ENCODE measurements at regions not wholly inside any gene's neighbourhood (a gene's known extent, or its start where the extent isn't known, plus 50 kb on each side); places are given as distances from the start of the nearest gene placed in this dataset.

DNA sequence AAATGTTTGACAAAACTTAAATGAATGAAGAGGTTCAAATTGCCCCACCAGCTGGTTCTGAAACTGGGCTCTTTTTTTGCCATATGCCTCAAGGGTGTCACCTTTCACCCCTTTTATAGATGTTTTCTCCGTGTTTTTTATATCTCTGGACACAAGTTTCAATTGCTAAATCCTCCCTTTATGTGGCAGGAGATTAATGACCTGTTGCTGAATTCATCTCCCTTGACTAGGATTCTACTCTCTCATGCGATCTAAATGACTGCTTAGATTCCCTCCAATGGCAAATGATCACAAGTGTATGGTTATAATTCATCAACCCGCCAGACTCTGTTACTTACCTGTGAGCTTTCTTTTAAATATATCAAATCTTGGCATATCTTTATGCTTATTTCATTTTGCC is 677.0 kb upstream of the POT1 start:
- Histone ChIP-seq H3K79me2 (ENCODE audit: control insufficient read depth, low read length) (no peaks in the 10 kb centered on the region), H4K20me1 (ENCODE audit: control insufficient read depth, insufficient read depth, low read depth, low read length) (no peaks in the 10 kb centered on the region), H3K36me3 (ENCODE audit: control insufficient read depth, low read length) (no peaks in the 10 kb centered on the region), H3K27ac (ENCODE audit: low read depth, low read length) (no peak overlapping the region), H3K4me3 (ENCODE audit: low read length) (no peak overlapping the region), H3K27me3 (ENCODE audit: control insufficient read depth, low read length) (no peaks in the 10 kb centered on the region), H3K9me3 (ENCODE audit: control insufficient read depth, insufficient read depth, low read length) (no peaks in the 10 kb centered on the region), H3F3A (ENCODE audit: control insufficient read depth, insufficient read depth) (no peaks in the 10 kb centered on the region), H3K4me1 (ENCODE audit: control insufficient read depth, low read length) (no peaks in the 10 kb centered on the region), H3K9me2 (replicated peaks; ENCODE audit: control insufficient read depth, low read length) (no peaks in the 10 kb centered on the region), H3K4me2 (ENCODE audit: low read length) (no peak overlapping the region)
- TF ChIP-seq, protein P1, sequence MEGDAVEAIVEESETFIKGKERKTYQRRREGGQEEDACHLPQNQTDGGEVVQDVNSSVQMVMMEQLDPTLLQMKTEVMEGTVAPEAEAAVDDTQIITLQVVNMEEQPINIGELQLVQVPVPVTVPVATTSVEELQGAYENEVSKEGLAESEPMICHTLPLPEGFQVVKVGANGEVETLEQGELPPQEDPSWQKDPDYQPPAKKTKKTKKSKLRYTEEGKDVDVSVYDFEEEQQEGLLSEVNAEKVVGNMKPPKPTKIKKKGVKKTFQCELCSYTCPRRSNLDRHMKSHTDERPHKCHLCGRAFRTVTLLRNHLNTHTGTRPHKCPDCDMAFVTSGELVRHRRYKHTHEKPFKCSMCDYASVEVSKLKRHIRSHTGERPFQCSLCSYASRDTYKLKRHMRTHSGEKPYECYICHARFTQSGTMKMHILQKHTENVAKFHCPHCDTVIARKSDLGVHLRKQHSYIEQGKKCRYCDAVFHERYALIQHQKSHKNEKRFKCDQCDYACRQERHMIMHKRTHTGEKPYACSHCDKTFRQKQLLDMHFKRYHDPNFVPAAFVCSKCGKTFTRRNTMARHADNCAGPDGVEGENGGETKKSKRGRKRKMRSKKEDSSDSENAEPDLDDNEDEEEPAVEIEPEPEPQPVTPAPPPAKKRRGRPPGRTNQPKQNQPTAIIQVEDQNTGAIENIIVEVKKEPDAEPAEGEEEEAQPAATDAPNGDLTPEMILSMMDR (IDR thresholded peaks at IDR 0.05; ENCODE audit: low read depth, low read length, poor library complexity, severe bottlenecking) = no peak
- no peak for TF ChIP-seq EZH2phosphoT487 (IDR thresholded peaks at IDR 0.05; ENCODE audit: borderline replicate concordance, low read length)

DNA sequence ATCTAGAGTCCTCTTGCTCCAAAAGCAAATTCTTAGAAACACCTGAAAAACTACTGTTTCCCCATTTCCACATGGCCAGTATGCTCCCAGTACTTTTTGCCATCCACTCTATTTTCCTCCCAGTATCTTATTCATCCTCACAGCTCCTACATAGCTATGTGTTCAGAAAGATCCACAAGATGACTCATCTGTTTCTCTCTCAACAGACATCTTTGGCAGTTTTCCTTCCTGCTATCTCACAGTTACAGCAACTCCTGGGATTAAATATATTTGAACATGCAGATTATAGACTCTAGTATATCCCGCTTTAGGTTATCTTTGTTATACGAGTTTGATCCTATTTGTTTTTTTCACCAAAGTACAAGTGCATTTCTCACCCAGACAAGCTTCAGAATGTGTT is 675.6 kb upstream of the POT1 start:
- H3F3A ChIP-seq (ENCODE audit: control insufficient read depth, insufficient read depth) = no peaks in the 10 kb centered on the region
- H3K27ac ChIP-seq (ENCODE audit: low read depth, low read length) = no peak overlapping the region
- H3K9me2 ChIP-seq (replicated peaks; ENCODE audit: control insufficient read depth, low read length) = no peaks in the 10 kb centered on the region
- TF ChIP-seq EZH2phosphoT487 (IDR thresholded peaks at IDR 0.05; ENCODE audit: borderline replicate concordance, low read length) = no peak
- TF ChIP-seq, protein P1 (IDR thresholded peaks at IDR 0.05; ENCODE audit: low read depth, low read length, poor library complexity, severe bottlenecking) = no peak
- no peaks in the 10 kb centered on the region for H3K36me3 ChIP-seq (ENCODE audit: control insufficient read depth, low read length)
- no peaks in the 10 kb centered on the region for H3K79me2 ChIP-seq (ENCODE audit: control insufficient read depth, low read length)
- no peaks in the 10 kb centered on the region for H4K20me1 ChIP-seq (ENCODE audit: control insufficient read depth, insufficient read depth, low read depth, low read length)
- H3K4me3 ChIP-seq (ENCODE audit: low read length) = no peak overlapping the region
- no peak overlapping the region for H3K4me2 ChIP-seq (ENCODE audit: low read length)
- no peaks in the 10 kb centered on the region for H3K27me3 ChIP-seq (ENCODE audit: control insufficient read depth, low read length)
- no peaks in the 10 kb centered on the region for H3K4me1 ChIP-seq (ENCODE audit: control insufficient read depth, low read length)
- no peaks in the 10 kb centered on the region for H3K9me3 ChIP-seq (ENCODE audit: control insufficient read depth, insufficient read depth, low read length)

DNA sequence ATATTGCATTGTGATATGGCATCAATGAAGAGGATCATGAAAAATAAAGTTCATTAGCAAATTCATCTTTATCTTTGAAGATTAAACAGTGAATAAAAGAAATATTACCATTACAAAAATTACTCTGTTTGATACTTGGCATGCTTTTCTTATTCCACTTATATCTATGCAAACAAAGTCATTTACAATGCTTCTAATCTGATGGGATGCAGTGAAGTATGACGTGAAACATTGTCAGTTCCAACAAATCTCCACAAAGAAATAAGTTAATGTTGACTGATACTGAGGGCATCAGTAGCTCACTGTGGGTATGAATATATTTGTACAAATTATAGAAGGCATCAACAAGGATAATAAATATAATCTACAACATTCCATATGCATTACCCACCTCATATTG is 672.8 kb upstream of the POT1 start:
- no peaks in the 10 kb centered on the region for H3F3A ChIP-seq (ENCODE audit: control insufficient read depth, insufficient read depth)
- H3K36me3 ChIP-seq (ENCODE audit: control insufficient read depth, low read length) = no peaks in the 10 kb centered on the region
- no peaks in the 10 kb centered on the region for H3K27me3 ChIP-seq (ENCODE audit: control insufficient read depth, low read length)
- no peaks in the 10 kb centered on the region for H3K79me2 ChIP-seq (ENCODE audit: control insufficient read depth, low read length)
- H3K9me2 ChIP-seq (replicated peaks; ENCODE audit: control insufficient read depth, low read length) = no peaks in the 10 kb centered on the region
- H3K27ac ChIP-seq (ENCODE audit: low read depth, low read length) = no peak overlapping the region
- TF ChIP-seq EZH2phosphoT487 (IDR thresholded peaks at IDR 0.05; ENCODE audit: borderline replicate concordance, low read length) = no peak
- TF ChIP-seq, protein P1 (IDR thresholded peaks at IDR 0.05; ENCODE audit: low read depth, low read length, poor library complexity, severe bottlenecking) = no peak
- no peaks in the 10 kb centered on the region for H4K20me1 ChIP-seq (ENCODE audit: control insufficient read depth, insufficient read depth, low read depth, low read length)
- H3K4me2 ChIP-seq (ENCODE audit: low read length) = no peak overlapping the region
- H3K4me3 ChIP-seq (ENCODE audit: low read length) = no peak overlapping the region
- H3K9me3 ChIP-seq (ENCODE audit: control insufficient read depth, insufficient read depth, low read length) = no peaks in the 10 kb centered on the region
- no peaks in the 10 kb centered on the region for H3K4me1 ChIP-seq (ENCODE audit: control insufficient read depth, low read length)

DNA sequence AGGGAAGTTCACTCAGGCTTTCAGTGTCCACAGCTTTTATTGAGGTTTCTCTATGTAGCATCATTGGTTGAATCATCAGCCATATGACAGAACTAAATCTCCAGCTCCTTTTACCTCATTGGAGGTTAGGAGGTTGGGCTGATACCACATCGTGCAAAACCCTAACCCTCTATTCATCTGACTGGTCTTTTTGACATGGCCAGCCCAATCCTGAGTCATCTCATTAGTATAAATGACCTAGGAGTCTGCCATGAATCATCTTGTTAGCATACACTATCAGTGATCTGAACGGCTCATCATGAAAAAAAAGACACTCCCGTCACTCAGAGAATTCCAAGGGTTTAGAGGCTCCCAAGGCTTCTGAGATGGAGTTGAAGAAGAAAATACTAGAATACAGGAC is 669.8 kb upstream of the POT1 start:
- Histone ChIP-seq H3K79me2 (ENCODE audit: control insufficient read depth, low read length) (no peaks in the 10 kb centered on the region), H3K27me3 (ENCODE audit: control insufficient read depth, low read length) (no peaks in the 10 kb centered on the region), H3K9me3 (ENCODE audit: control insufficient read depth, insufficient read depth, low read length) (no peaks in the 10 kb centered on the region), H3K4me3 (ENCODE audit: low read length) (no peak overlapping the region), H3K9me2 (replicated peaks; ENCODE audit: control insufficient read depth, low read length) (no peaks in the 10 kb centered on the region), H3F3A (ENCODE audit: control insufficient read depth, insufficient read depth) (no peaks in the 10 kb centered on the region), H3K4me1 (ENCODE audit: control insufficient read depth, low read length) (no peaks in the 10 kb centered on the region), H3K36me3 (ENCODE audit: control insufficient read depth, low read length) (no peaks in the 10 kb centered on the region), H4K20me1 (ENCODE audit: control insufficient read depth, insufficient read depth, low read depth, low read length) (no peaks in the 10 kb centered on the region), H3K27ac (ENCODE audit: low read depth, low read length) (no peak overlapping the region), H3K4me2 (ENCODE audit: low read length) (no peak overlapping the region)
- TF ChIP-seq, protein P1 (IDR thresholded peaks at IDR 0.05; ENCODE audit: low read depth, low read length, poor library complexity, severe bottlenecking) = no peak
- TF ChIP-seq EZH2phosphoT487 (IDR thresholded peaks at IDR 0.05; ENCODE audit: borderline replicate concordance, low read length) = no peak

Measured in DOHH2 (cell line).